Right atrium auricular region (tissue), 2 donors: ENCODE measurements at regions not wholly inside any gene's neighbourhood (a gene's known extent, or its start where the extent isn't known, plus 50 kb on each side); places are given as distances from the start of the nearest gene placed in this dataset.

ENCODE experiments used
- DNase-seq: peaks from one replicate; pipeline ENCODE4 v3.0.0-alpha.2; 2019; ENCODE audit warnings: low spot score
- H3K27ac ChIP-seq, 2 donors: fragments of 200-600 bp; sonication (generic); 1 replicate in 1 of 2; 2 replicates in 1 of 2; pipeline ENCODE4 v1.5.1; 2016 to 2019
- H3K27me3 ChIP-seq, 2 donors: fragments of 200-600 bp; sonication (generic); one replicate each; pipeline versions ENCODE4 v1.5.1 to v1.6.0; 2017 to 2019
- H3K36me3 ChIP-seq: fragments of 200-600 bp; sonication (generic); one replicate; pipeline ENCODE4 v1.5.1; 2016
- H3K4me1 ChIP-seq, 2 donors: fragments of 200-600 bp; sonication (generic); one replicate each; pipeline versions ENCODE4 v1.5.1 to v1.6.0; 2017 to 2019
- H3K4me3 ChIP-seq, 2 donors: fragments of 200-600 bp; sonication (generic); 1 replicate in 1 of 2; 2 replicates in 1 of 2; pipeline ENCODE4 v1.5.1; 2017 to 2019; ENCODE audit warnings: mild to moderate bottlenecking in 1 of 2, moderate library complexity in 1 of 2
- H3K9me3 ChIP-seq, 2 donors: fragments of 200-600 bp; sonication (generic); one replicate each; pipeline ENCODE4 v1.5.1; 2019
- CTCF ChIP-seq, 2 donors: fragments of 200-600 bp; sonication (generic); IDR thresholded peaks; one replicate each; pipeline ENCODE4 v1.5.1; 2019; ENCODE audit warnings: antibody characterized with exemption in 2 of 2

GRCh38 chr2:61690078-61690596, 152.0 kb upstream of the XPO1 start:
- DNase-seq, result no peak
- H3K27me3 ChIP-seq, result no peaks in the 10 kb centered on the region
- no peak for TF ChIP-seq CTCF (IDR thresholded peaks at IDR 0.05)
- H3K9me3 ChIP-seq, result no peaks in the 10 kb centered on the region
- H3K36me3 ChIP-seq, result no peaks in the 10 kb centered on the region
- H3K4me3 ChIP-seq, result no peak overlapping the region
- no peak overlapping the region for H3K27ac ChIP-seq
- H3K4me1 ChIP-seq, result peaks cover 0 to 10% of the 10 kb centered on the region in 2 donors

GRCh38 chr2:61689568-61689967, 151.4 kb upstream of the XPO1 start:
- no peak overlapping the region for H3K4me3 ChIP-seq

GRCh38 chr2:61688369-61689334, 150.5 kb upstream of the XPO1 start:
- no peak overlapping the region for H3K4me3 ChIP-seq
- DNase-seq, result no peak

More at GRCh38 chr2:61689568-61689967, 151.4 kb upstream of the XPO1 start:
- H3K27me3 ChIP-seq, result no peaks in the 10 kb centered on the region
- H3K36me3 ChIP-seq, result no peaks in the 10 kb centered on the region
- no peak overlapping the region for H3K27ac ChIP-seq
- TF ChIP-seq CTCF (IDR thresholded peaks at IDR 0.05), result no peak
- DNase-seq, result no peak
- no peaks in the 10 kb centered on the region for H3K9me3 ChIP-seq
- peaks cover 0 to 7% of the 10 kb centered on the region in 2 donors for H3K4me1 ChIP-seq

GRCh38 chr2:61679096-61679495, 140.9 kb upstream of the XPO1 start:
- no peaks in the 10 kb centered on the region for H3K4me1 ChIP-seq
- H3K4me3 ChIP-seq, result no peak overlapping the region
- no peak overlapping the region for H3K27ac ChIP-seq
- no peaks in the 10 kb centered on the region for H3K27me3 ChIP-seq
- H3K36me3 ChIP-seq, result no peaks in the 10 kb centered on the region
- no peak for DNase-seq
- no peak for TF ChIP-seq CTCF (IDR thresholded peaks at IDR 0.05)
- H3K9me3 ChIP-seq, result no peaks in the 10 kb centered on the region

More at GRCh38 chr2:61688369-61689334, 150.5 kb upstream of the XPO1 start:
- H3K4me1 ChIP-seq, result no peaks in the 10 kb centered on the region
- no peaks in the 10 kb centered on the region for H3K9me3 ChIP-seq
- no peak overlapping the region for H3K27ac ChIP-seq
- no peak for TF ChIP-seq CTCF (IDR thresholded peaks at IDR 0.05)
- H3K36me3 ChIP-seq, result no peaks in the 10 kb centered on the region
- H3K27me3 ChIP-seq, result no peaks in the 10 kb centered on the region

- no peak overlapping the region for H3K27ac ChIP-seq
- H3K4me3 ChIP-seq, result no peak overlapping the region
- H3K4me1 ChIP-seq, result no peaks in the 10 kb centered on the region
- no peaks in the 10 kb centered on the region for H3K36me3 ChIP-seq
- DNase-seq, result no peak
- H3K9me3 ChIP-seq, result no peaks in the 10 kb centered on the region
- H3K27me3 ChIP-seq, result no peaks in the 10 kb centered on the region
- TF ChIP-seq CTCF (IDR thresholded peaks at IDR 0.05), result no peak
Measured at GRCh38 chr2:61677942-61678341, 139.8 kb upstream of the XPO1 start.
